CD14-positive monocyte (primary cell): ENCODE measurements at regions not wholly inside any gene's neighbourhood (a gene's known extent, or its start where the extent isn't known, plus 50 kb on each side); places are given as distances from the start of the nearest gene placed in this dataset.

Experiments
- DNase-seq, 3 donors: peaks; one replicate each; pipeline ENCODE4 v3.0.0-alpha.2; 2011 to 2022
- H2AFZ ChIP-seq: 2 replicates; pipeline ENCODE4 v1.6.0; 2012; ENCODE audit warnings: mild to moderate bottlenecking, low read depth, low read length, inconsistent platforms; ENCODE audit not compliant: insufficient read depth, poor library complexity, severe bottlenecking
- H3K27ac ChIP-seq, 2 donors: 1 replicate in 1 of 2; 2 replicates in 1 of 2; pipeline ENCODE4 v1.5.1; 2012 to 2013; ENCODE audit warnings: low read length in 2 of 2, control low read depth in 1 of 2, inconsistent platforms in 1 of 2, low read depth in 1 of 2, mild to moderate bottlenecking in 1 of 2
- H3K27me3 ChIP-seq, 2 donors: one replicate each; pipeline versions ENCODE4 v1.6.0 to v1.6.1; 2011 to 2013; ENCODE audit warnings: low read length in 2 of 2; ENCODE audit not compliant: control insufficient read depth in 2 of 2, insufficient read depth in 2 of 2
- H3K36me3 ChIP-seq, 2 donors: replicated peaks in 1 of 2; 1 replicate in 1 of 2; 2 replicates in 1 of 2; pipeline versions ENCODE4 v1.5.1 to v1.6.1; 2012 to 2013; ENCODE audit warnings: low read length in 2 of 2, control low read depth in 1 of 2, inconsistent platforms in 1 of 2, mild to moderate bottlenecking in 1 of 2; ENCODE audit not compliant: insufficient read depth in 2 of 2, control insufficient read depth in 1 of 2
- H3K4me1 ChIP-seq, 2 donors: 1 replicate in 1 of 2; 2 replicates in 1 of 2; pipeline versions ENCODE4 v1.5.1 to v1.6.1; 2012 to 2013; ENCODE audit warnings: low read length in 2 of 2, control low read depth in 1 of 2, inconsistent platforms in 1 of 2, mild to moderate bottlenecking in 1 of 2, moderate library complexity in 1 of 2; ENCODE audit not compliant: insufficient read depth in 2 of 2, control insufficient read depth in 1 of 2
- H3K4me2 ChIP-seq: replicated peaks from 2 replicates; pipeline ENCODE3; 2012; ENCODE audit warnings: low read length, moderate library complexity, mild to moderate bottlenecking; ENCODE audit not compliant: poor library complexity, severe bottlenecking; ENCODE audit errors: extremely low read depth
- H3K4me3 ChIP-seq, 3 experiments: fragments of 200-600 bp in 1 of 3; sonication (generic) in 1 of 3; replicated peaks in 1 of 3; 1 replicate in 2 of 3; 2 replicates in 1 of 3; pipeline ENCODE4 v1.5.1; 2011 to 2013; ENCODE audit warnings: low read length in 3 of 3, mild to moderate bottlenecking in 3 of 3, control low read depth in 2 of 3, low read depth in 2 of 3, inconsistent platforms in 1 of 3, moderate library complexity in 1 of 3
- H3K79me2 ChIP-seq: 2 replicates; pipeline ENCODE4 v1.6.0; 2012; ENCODE audit warnings: mild to moderate bottlenecking, control low read depth, inconsistent platforms, low read length, moderate library complexity; ENCODE audit not compliant: insufficient read depth
- H3K9ac ChIP-seq: 2 replicates; pipeline ENCODE4 v1.6.0; 2017; ENCODE audit warnings: low read length, mild to moderate bottlenecking; ENCODE audit not compliant: insufficient read depth, poor library complexity, severe bottlenecking
- H3K9me3 ChIP-seq, 2 donors: replicated peaks in 1 of 2; 1 replicate in 1 of 2; 2 replicates in 1 of 2; pipeline versions ENCODE4 v1.5.1 to v1.6.1; 2012 to 2013; ENCODE audit warnings: low read length in 2 of 2, control low read depth in 1 of 2; ENCODE audit not compliant: control insufficient read depth in 1 of 2, insufficient read depth in 1 of 2
- H4K20me1 ChIP-seq: 2 replicates; pipeline ENCODE4 v1.6.0; 2012; ENCODE audit warnings: mild to moderate bottlenecking, low read length, control low read depth, moderate library complexity; ENCODE audit not compliant: insufficient read depth
- H3K27ac Mint-ChIP-seq, 7 donors: one replicate each; pipeline ENCODE4 v1.8.0; 2020; ENCODE audit warnings: mild to moderate bottlenecking in 7 of 7, mixed read lengths in 7 of 7, moderate library complexity in 6 of 7, inconsistent platforms in 2 of 7
- H3K27me3 Mint-ChIP-seq, 3 donors: one replicate each; pipeline ENCODE4 v1.8.0; 2021 to 2022; ENCODE audit warnings: low read depth in 3 of 3, mild to moderate bottlenecking in 3 of 3, mixed read lengths in 3 of 3, moderate library complexity in 3 of 3, inconsistent platforms in 1 of 3
- H3K36me3 Mint-ChIP-seq, 2 donors: one replicate each; pipeline ENCODE4 v1.8.0; 2020; ENCODE audit warnings: mixed read lengths in 2 of 2, inconsistent platforms in 1 of 2, mild to moderate bottlenecking in 1 of 2
- H3K4me1 Mint-ChIP-seq: one replicate; pipeline ENCODE4 v1.8.0; 2020; ENCODE audit warnings: mild to moderate bottlenecking, mixed read lengths
- H3K4me3 Mint-ChIP-seq, 2 donors: one replicate each; pipeline ENCODE4 v1.8.0; 2020; ENCODE audit warnings: mild to moderate bottlenecking in 2 of 2, mixed read lengths in 2 of 2, moderate library complexity in 1 of 2
- H3K9me3 Mint-ChIP-seq, 7 donors: one replicate each; pipeline ENCODE4 v1.8.0; 2020 to 2022; ENCODE audit warnings: mixed read lengths in 7 of 7, mild to moderate bottlenecking in 6 of 7, moderate library complexity in 6 of 7, inconsistent platforms in 2 of 7
- CTCF ChIP-seq: fragments of 200-600 bp; IDR thresholded peaks from one replicate; pipeline ENCODE4 v1.8.0; 2022; ENCODE audit warnings: antibody characterized with exemption, mild to moderate bottlenecking
- WGBS: methylation state at CpG from one replicate; pipeline ENCODE4 v1.1.5; 2013; ENCODE audit warnings: missing lambda C conversion rate; ENCODE audit not compliant: insufficient coverage; 5-methylcytosine and 5-hydroxymethylcytosine counted together
- intact Hi-C, 2 donors: fragments of 100-400 bp; cut with micrococcal nuclease; formaldehyde crosslinking; loops; one replicate each; pipeline versions ENCODE4 v1.15.0 to v1.15.1; 2023

- intact Hi-C loops = no loop called here
- H3K27me3 ChIP-seq = no peaks in the 10 kb centered on the region
- Mint-ChIP-seq H3K27me3 (peaks cover 0 to 1% (median 0%) of the 10 kb centered on the region in 3 donors), H3K4me3 (no peak overlapping the region), H3K36me3 (no peaks in the 10 kb centered on the region), H3K4me1 (no peaks in the 10 kb centered on the region), H3K9me3 (peaks cover 0 to 11% (median 4%) of the 10 kb centered on the region in 7 donors), H3K27ac (no peak overlapping the region)
- no peaks in the 10 kb centered on the region for H4K20me1 ChIP-seq
- no peaks in the 10 kb centered on the region for H3K79me2 ChIP-seq
- WGBS = no CpG with 5 or more reads among the region's 3 CpGs
- H3K4me2 ChIP-seq = no peak overlapping the region
- no peaks in the 10 kb centered on the region for H3K4me1 ChIP-seq
- no peak overlapping the region for H3K9ac ChIP-seq
- no peaks in the 10 kb centered on the region for H3K36me3 ChIP-seq
- H3K9me3 ChIP-seq = peaks cover 15 to 18% of the 10 kb centered on the region in 2 donors
- no peak for TF ChIP-seq CTCF
- no peak overlapping the region for H3K27ac ChIP-seq
- DNase-seq = no peak
- H3K4me3 ChIP-seq = no peak overlapping the region
- H2AFZ ChIP-seq = no peak overlapping the region
Observed at GRCh38 chr3:80663426-80663825, 895.6 kb upstream of the ROBO1 start.

GRCh38 chr3:80655216-80655615 is 887.4 kb upstream of the ROBO1 start:
- DNase-seq = no peak
- Mint-ChIP-seq H3K4me1 (no peaks in the 10 kb centered on the region), H3K36me3 (no peaks in the 10 kb centered on the region), H3K27me3 (no peaks in the 10 kb centered on the region), H3K4me3 (no peak overlapping the region), H3K27ac (no peak overlapping the region), H3K9me3 (peaks cover 3 to 26% (median 12%) of the 10 kb centered on the region in 7 donors)
- peaks cover 0 to 14% of the 10 kb centered on the region in 2 donors for H3K9me3 ChIP-seq
- no CpG with 5 or more reads among the region's 3 CpGs for WGBS
- TF ChIP-seq CTCF = no peak
- no peaks in the 10 kb centered on the region for H3K79me2 ChIP-seq
- intact Hi-C loops = no loop called here
- no peaks in the 10 kb centered on the region for H4K20me1 ChIP-seq
- H3K27me3 ChIP-seq = no peaks in the 10 kb centered on the region
- H3K9ac ChIP-seq = no peak overlapping the region
- no peaks in the 10 kb centered on the region for H3K4me1 ChIP-seq
- H2AFZ ChIP-seq = no peak overlapping the region
- no peak overlapping the region for H3K4me2 ChIP-seq
- no peak overlapping the region for H3K27ac ChIP-seq
- H3K4me3 ChIP-seq = no peak overlapping the region
- no peaks in the 10 kb centered on the region for H3K36me3 ChIP-seq
